ENCODE measurements at regions not wholly inside any gene's neighbourhood (a gene's known extent, or its start where the extent isn't known, plus 50 kb on each side); places are given as distances from the start of the nearest gene placed in this dataset.
A peak's percentile ranks its signal among the peaks of the same experiment; 100 is the strongest.

DNA sequence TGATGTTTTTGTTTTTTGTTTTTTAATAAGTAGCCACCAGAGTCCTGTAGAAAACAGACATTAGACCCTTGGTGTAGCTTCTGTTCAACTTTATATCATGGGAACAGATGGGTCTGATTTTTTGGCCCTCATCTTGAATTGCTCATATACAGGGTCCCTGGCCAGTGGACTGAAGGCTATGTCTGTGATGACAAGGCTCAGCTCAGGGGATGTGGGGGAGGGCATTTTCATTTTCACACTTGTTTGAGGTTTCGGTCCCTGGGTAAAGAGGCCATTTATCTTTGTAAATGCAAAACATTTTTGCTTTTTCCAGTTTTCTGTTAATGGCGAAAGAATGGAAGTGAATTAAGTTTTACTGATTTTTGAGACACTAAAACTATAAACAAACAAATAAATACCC lies 257.6 kb upstream of the PHYHIPL start (continued):
- TF ChIP-seq JUND (IDR thresholded peaks at IDR 0.05), result no peak

DNA sequence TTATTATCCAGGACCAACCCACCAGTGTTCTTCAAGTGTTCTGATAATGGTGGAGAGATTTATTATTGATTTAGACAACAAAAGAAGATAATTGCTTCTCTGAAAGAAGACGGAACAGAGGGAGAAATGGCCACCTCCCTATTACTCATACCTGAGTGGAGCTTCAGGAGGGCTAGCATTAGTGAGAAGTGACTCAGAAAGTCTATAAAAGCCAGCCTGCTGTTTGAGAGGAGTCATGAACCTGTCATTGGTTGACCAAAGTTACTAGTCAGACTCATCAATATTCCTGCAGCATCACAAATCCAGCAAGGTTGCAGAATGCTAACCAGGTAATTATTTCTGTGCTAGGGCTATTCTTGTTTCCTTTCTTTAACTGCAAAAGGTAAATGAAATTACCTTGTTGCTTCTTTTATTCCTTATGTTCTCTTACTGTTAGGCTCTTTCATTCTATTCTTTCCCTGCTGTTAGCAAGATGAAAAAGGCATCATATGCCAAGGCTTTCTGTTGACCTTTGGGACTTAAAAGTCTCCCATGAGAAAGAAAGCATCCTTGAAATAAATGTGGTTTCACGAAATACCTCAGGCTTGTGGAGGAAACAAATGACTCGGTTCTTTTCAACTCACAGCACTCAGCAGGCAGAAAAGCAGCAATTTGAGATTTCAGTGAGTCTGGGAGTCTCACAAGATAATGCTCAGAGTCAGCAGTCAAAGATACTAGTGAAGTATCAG lies 256.4 kb upstream of the PHYHIPL start:
- Histone ChIP-seq H3K9me3 (no peaks in the 10 kb centered on the region), H3K9me2 (no peaks in the 10 kb centered on the region), H3K4me1 (ENCODE audit: control insufficient read depth in 1 of 2, insufficient read depth in 2 of 2, low read depth in 1 of 2, low read length in 1 of 2) (peaks cover 4 to 18% of the 10 kb centered on the region in 2 experiments; a peak in 2 of 4 replicates), H3K36me3 (replicated peaks in 1 of 2; ENCODE audit: control insufficient read depth in 1 of 2, insufficient read depth in 2 of 2, low read length in 1 of 2) (no peaks in the 10 kb centered on the region), H3K27ac (ENCODE audit: low read depth in 2 of 2, low read length in 1 of 2) (peak overlapping the region; percentile 58 to 86; a peak in 3 of 4 replicates), H3K27me3 (ENCODE audit: insufficient read depth) (no peaks in the 10 kb centered on the region), H3K4me3 (ENCODE audit: low read depth in 2 of 2, low read length in 1 of 2) (peak overlapping the region in 1 of 2 experiments; percentile 7; a peak in 1 of 4 replicates), H3K79me2 (ENCODE audit: insufficient read depth) (no peaks in the 10 kb centered on the region), H3K4me2 (peak overlapping the region; percentile 20; the same call in 1 of the 2 replicates), H2AFZ (ENCODE audit: low read depth) (peak overlapping the region; percentile 49; the same call in 1 of the 2 replicates), H3F3A (replicated peaks; ENCODE audit: insufficient read depth) (peaks cover 22% of the 10 kb centered on the region), H4K20me1 (ENCODE audit: insufficient read depth) (no peaks in the 10 kb centered on the region), H3K9ac (peak overlapping the region; percentile 51; the same call in 1 of the 2 replicates)
- TF ChIP-seq JUND (IDR thresholded peaks at IDR 0.05) (peak; percentile 62), SIN3A (IDR thresholded peaks at IDR 0.05; ENCODE audit: borderline replicate concordance, low read depth, low read length) (no peak), EP300 (IDR thresholded peaks at IDR 0.05; ENCODE audit: borderline replicate concordance in 1 of 2, low read depth in 1 of 2, low read length in 1 of 2) (peak in 1 of 2 experiments; percentile 32; a peak in 1 of 4 replicates), RFX5 (IDR thresholded peaks at IDR 0.05; ENCODE audit: low read length) (no peak), NFIC (IDR thresholded peaks at IDR 0.05; ENCODE audit: borderline replicate concordance) (peak; percentile 11; the same call in 1 of the 2 replicates), TEAD4 (IDR thresholded peaks at IDR 0.05; ENCODE audit: borderline replicate concordance, insufficient read depth) (peak; percentile 63; the same call in 1 of the 2 replicates), FOSL2 (IDR thresholded peaks at IDR 0.05; ENCODE audit: borderline replicate concordance, low read depth) (peak; percentile 80), RXRA (IDR thresholded peaks at IDR 0.05; ENCODE audit: borderline replicate concordance, low read depth) (peak; percentile 2; the same call in 1 of the 2 replicates), GABPA (IDR thresholded peaks at IDR 0.05; ENCODE audit: low read depth) (no peak), NRF1 (IDR thresholded peaks at IDR 0.05; ENCODE audit: low read depth, low read length) (no peak), TCF12 (IDR thresholded peaks at IDR 0.05) (peak; percentile 47)
- TF ChIP-seq, protein P1, sequence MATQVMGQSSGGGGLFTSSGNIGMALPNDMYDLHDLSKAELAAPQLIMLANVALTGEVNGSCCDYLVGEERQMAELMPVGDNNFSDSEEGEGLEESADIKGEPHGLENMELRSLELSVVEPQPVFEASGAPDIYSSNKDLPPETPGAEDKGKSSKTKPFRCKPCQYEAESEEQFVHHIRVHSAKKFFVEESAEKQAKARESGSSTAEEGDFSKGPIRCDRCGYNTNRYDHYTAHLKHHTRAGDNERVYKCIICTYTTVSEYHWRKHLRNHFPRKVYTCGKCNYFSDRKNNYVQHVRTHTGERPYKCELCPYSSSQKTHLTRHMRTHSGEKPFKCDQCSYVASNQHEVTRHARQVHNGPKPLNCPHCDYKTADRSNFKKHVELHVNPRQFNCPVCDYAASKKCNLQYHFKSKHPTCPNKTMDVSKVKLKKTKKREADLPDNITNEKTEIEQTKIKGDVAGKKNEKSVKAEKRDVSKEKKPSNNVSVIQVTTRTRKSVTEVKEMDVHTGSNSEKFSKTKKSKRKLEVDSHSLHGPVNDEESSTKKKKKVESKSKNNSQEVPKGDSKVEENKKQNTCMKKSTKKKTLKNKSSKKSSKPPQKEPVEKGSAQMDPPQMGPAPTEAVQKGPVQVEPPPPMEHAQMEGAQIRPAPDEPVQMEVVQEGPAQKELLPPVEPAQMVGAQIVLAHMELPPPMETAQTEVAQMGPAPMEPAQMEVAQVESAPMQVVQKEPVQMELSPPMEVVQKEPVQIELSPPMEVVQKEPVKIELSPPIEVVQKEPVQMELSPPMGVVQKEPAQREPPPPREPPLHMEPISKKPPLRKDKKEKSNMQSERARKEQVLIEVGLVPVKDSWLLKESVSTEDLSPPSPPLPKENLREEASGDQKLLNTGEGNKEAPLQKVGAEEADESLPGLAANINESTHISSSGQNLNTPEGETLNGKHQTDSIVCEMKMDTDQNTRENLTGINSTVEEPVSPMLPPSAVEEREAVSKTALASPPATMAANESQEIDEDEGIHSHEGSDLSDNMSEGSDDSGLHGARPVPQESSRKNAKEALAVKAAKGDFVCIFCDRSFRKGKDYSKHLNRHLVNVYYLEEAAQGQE (IDR thresholded peaks at IDR 0.05; ENCODE audit: low read depth, low read length), result no peak
- TF ChIP-seq, protein P2, sequence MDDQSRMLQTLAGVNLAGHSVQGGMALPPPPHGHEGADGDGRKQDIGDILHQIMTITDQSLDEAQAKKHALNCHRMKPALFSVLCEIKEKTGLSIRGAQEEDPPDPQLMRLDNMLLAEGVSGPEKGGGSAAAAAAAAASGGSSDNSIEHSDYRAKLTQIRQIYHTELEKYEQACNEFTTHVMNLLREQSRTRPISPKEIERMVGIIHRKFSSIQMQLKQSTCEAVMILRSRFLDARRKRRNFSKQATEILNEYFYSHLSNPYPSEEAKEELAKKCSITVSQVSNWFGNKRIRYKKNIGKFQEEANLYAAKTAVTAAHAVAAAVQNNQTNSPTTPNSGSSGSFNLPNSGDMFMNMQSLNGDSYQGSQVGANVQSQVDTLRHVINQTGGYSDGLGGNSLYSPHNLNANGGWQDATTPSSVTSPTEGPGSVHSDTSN (IDR thresholded peaks at IDR 0.05), result peak; percentile 73
- TF ChIP-seq, protein P3, sequence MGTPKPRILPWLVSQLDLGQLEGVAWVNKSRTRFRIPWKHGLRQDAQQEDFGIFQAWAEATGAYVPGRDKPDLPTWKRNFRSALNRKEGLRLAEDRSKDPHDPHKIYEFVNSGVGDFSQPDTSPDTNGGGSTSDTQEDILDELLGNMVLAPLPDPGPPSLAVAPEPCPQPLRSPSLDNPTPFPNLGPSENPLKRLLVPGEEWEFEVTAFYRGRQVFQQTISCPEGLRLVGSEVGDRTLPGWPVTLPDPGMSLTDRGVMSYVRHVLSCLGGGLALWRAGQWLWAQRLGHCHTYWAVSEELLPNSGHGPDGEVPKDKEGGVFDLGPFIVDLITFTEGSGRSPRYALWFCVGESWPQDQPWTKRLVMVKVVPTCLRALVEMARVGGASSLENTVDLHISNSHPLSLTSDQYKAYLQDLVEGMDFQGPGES (IDR thresholded peaks at IDR 0.05; ENCODE audit: low read depth, low read length), result no peak
- CTCF ChIA-PET, result interaction anchor here (1.3 to 1.4 kb wide), 3 partner anchors 8 to 702 kb away, joined by 3 read pairs; no protein-coding TSS in a partner anchor
- no peak for DNase-seq
- WGBS (ENCODE audit: low lambda C conversion rate), result 8% methylated on average over 3 of the region's 3 CpGs
- POLR2A ChIA-PET, result no interaction called here
